Right cardiac atrium (tissue), 5 donors: ENCODE measurements at regions not wholly inside any gene's neighbourhood (a gene's known extent, or its start where the extent isn't known, plus 50 kb on each side); places are given as distances from the start of the nearest gene placed in this dataset.
"Not testable (repeated sequence)": the region's sequence is repeated elsewhere in the genome, so short reads cannot be mapped to it uniquely, and the experiment has no call there.

Source experiments
- ATAC-seq, 2 donors: fragments of 200-7000 bp; cut with Tn5 transposase; one replicate each; pipeline versions ENCODE4 v1.8.0 to v1.9.1; 2020; ENCODE audit warnings: moderate library complexity in 2 of 2, mild to moderate bottlenecking in 1 of 2
- DNase-seq, 3 donors: peaks; one replicate each; pipeline ENCODE4 v3.0.0-alpha.2; 2020
- H3K27ac ChIP-seq: one replicate; pipeline ENCODE4 v1.5.1; 2013; ENCODE audit warnings: mild to moderate bottlenecking, low read length, control low read depth, moderate library complexity
- H3K27me3 ChIP-seq: one replicate; pipeline ENCODE4 v1.6.1; 2013; ENCODE audit not compliant: control insufficient read depth, insufficient read depth
- H3K4me1 ChIP-seq: one replicate; pipeline ENCODE4 v1.6.1; 2013; ENCODE audit warnings: low read length; ENCODE audit not compliant: control insufficient read depth, insufficient read depth
- H3K4me3 ChIP-seq: one replicate; pipeline ENCODE4 v1.5.1; 2013; ENCODE audit warnings: low read length, control low read depth
- H3K9me3 ChIP-seq: one replicate; pipeline ENCODE4 v1.6.1; 2013; ENCODE audit warnings: low read length; ENCODE audit not compliant: control insufficient read depth
- WGBS: extraction: QIAGEN DNeasy Blood & Tissue Kit; methylation state at CpG from one replicate; pipeline ENCODE4 v1.1.7; 2013; 5-methylcytosine and 5-hydroxymethylcytosine counted together
- intact Hi-C, 4 donors: fragments of 100-400 bp; cut with DNase I; formaldehyde crosslinking; loops; one replicate each; pipeline versions ENCODE4 v1.11.0 to v1.14.0; 2022 to 2023
- donor health status: healthy with polysubstance abuse.
- donor health status: DM: no; HTN: yes; CAD: no.
- donor health status: DM: no; HTN: no; CAD: no.
- donor health status: DM: no; HTN: yes; CAD: no; lungs with severe emphysema.
- donor health status: DM: yes; HTN: yes; CAD: no.

- 86% methylated on average over 6 of the region's 6 CpGs for WGBS
Measured at GRCh38 chr12:128103152-128103551, 163.8 kb upstream of the TMEM132C start.

GRCh38 chr12:128109236-128109635 is 157.7 kb upstream of the TMEM132C start:
- ATAC-seq (no peak), DNase-seq (no peak)
- H3K4me1 ChIP-seq, result no peaks in the 10 kb centered on the region
- intact Hi-C loops, result no loop called here
- H3K27me3 ChIP-seq, result no peaks in the 10 kb centered on the region
- H3K4me3 ChIP-seq, result no peak overlapping the region
- no peak overlapping the region for H3K27ac ChIP-seq
- H3K9me3 ChIP-seq, result no peaks in the 10 kb centered on the region
- WGBS, result 90% methylated on average over 10 of the region's 10 CpGs

More at GRCh38 chr12:128103152-128103551, 163.8 kb upstream of the TMEM132C start:
- Histone ChIP-seq H3K9me3 (no peaks in the 10 kb centered on the region), H3K27me3 (no peaks in the 10 kb centered on the region), H3K27ac (no peak overlapping the region), H3K4me1 (no peaks in the 10 kb centered on the region), H3K4me3 (no peak overlapping the region)
- intact Hi-C loops, result no loop called here
- ATAC-seq, result no peak
- no peak for DNase-seq

GRCh38 chr12:128109636-128110035 is 157.3 kb upstream of the TMEM132C start:
- H3K27me3 ChIP-seq, result no peaks in the 10 kb centered on the region
- ATAC-seq (no peak), DNase-seq (no peak)
- WGBS, result 85% methylated on average over 12 of the region's 12 CpGs
- H3K9me3 ChIP-seq, result no peaks in the 10 kb centered on the region
- no peak overlapping the region for H3K27ac ChIP-seq
- H3K4me3 ChIP-seq, result no peak overlapping the region
- H3K4me1 ChIP-seq, result no peaks in the 10 kb centered on the region
- intact Hi-C loops, result no loop called here

- intact Hi-C loops, result no loop called here
- 67% methylated on average over 9 of the region's 9 CpGs for WGBS
- no peaks in the 10 kb centered on the region for H3K9me3 ChIP-seq
Measured at GRCh38 chr12:128111333-128111732, 155.6 kb upstream of the TMEM132C start.

GRCh38 chr12:128111951-128112350 is 155.0 kb upstream of the TMEM132C start:
- DNase-seq (no peak), ATAC-seq (no peak)
- Histone ChIP-seq H3K27me3 (no peaks in the 10 kb centered on the region), H3K27ac (no peak overlapping the region), H3K9me3 (no peaks in the 10 kb centered on the region), H3K4me1 (no peaks in the 10 kb centered on the region), H3K4me3 (no peak overlapping the region)
- WGBS, result 47% methylated on average over 5 of the region's 5 CpGs
- intact Hi-C loops, result no loop called here

More at GRCh38 chr12:128111333-128111732, 155.6 kb upstream of the TMEM132C start:
- ATAC-seq, result no peak
- no peaks in the 10 kb centered on the region for H3K4me1 ChIP-seq
- H3K4me3 ChIP-seq, result no peak overlapping the region
- H3K27ac ChIP-seq, result no peak overlapping the region
- no peaks in the 10 kb centered on the region for H3K27me3 ChIP-seq
- no peak for DNase-seq

- H3K4me1 ChIP-seq, H3K27me3 ChIP-seq, ATAC-seq, H3K4me3 ChIP-seq, H3K9me3 ChIP-seq, H3K27ac ChIP-seq, intact Hi-C loops, DNase-seq: not testable (repeated sequence)
- WGBS, result 83% methylated on average over 5 of the region's 5 CpGs
Measured at GRCh38 chr12:128113250-128113649, 153.7 kb upstream of the TMEM132C start.

GRCh38 chr12:128114485-128114884 is 152.5 kb upstream of the TMEM132C start:
- WGBS, result 92% methylated on average over 2 of the region's 2 CpGs
- intact Hi-C loops, result no loop called here
- no peak overlapping the region for H3K27ac ChIP-seq
- H3K9me3 ChIP-seq, result no peaks in the 10 kb centered on the region
- no peaks in the 10 kb centered on the region for H3K27me3 ChIP-seq
- no peak for DNase-seq
- no peaks in the 10 kb centered on the region for H3K4me1 ChIP-seq
- H3K4me3 ChIP-seq, result no peak overlapping the region
- ATAC-seq, result no peak

- Histone ChIP-seq H3K27ac (no peak overlapping the region), H3K27me3 (no peaks in the 10 kb centered on the region), H3K4me3 (no peak overlapping the region), H3K4me1 (no peaks in the 10 kb centered on the region), H3K9me3 (no peaks in the 10 kb centered on the region)
- ATAC-seq (no peak), DNase-seq (no peak)
- WGBS, result 86% methylated on average over 5 of the region's 5 CpGs
- intact Hi-C loops, result no loop called here
Measured at GRCh38 chr12:128116537-128116936, 150.4 kb upstream of the TMEM132C start.

- no peaks in the 10 kb centered on the region for H3K4me1 ChIP-seq
- DNase-seq (no peak), ATAC-seq (no peak)
- no peaks in the 10 kb centered on the region for H3K27me3 ChIP-seq
- intact Hi-C loops, result no loop called here
- H3K27ac ChIP-seq, result no peak overlapping the region
- no peak overlapping the region for H3K4me3 ChIP-seq
- H3K9me3 ChIP-seq, result no peaks in the 10 kb centered on the region
- 92% methylated on average over 4 of the region's 4 CpGs for WGBS
Measured at GRCh38 chr12:128120035-128120434, 146.9 kb upstream of the TMEM132C start.

- Histone ChIP-seq H3K9me3 (no peaks in the 10 kb centered on the region), H3K27ac (no peak overlapping the region), H3K27me3 (no peaks in the 10 kb centered on the region), H3K4me1 (no peaks in the 10 kb centered on the region), H3K4me3 (no peak overlapping the region)
- intact Hi-C loops, result no loop called here
- DNase-seq, result no peak
- ATAC-seq, result no peak
- WGBS, result 55% methylated on average over 3 of the region's 3 CpGs
Measured at GRCh38 chr12:128121424-128121823, 145.5 kb upstream of the TMEM132C start.

GRCh38 chr12:128123096-128123495 is 143.9 kb upstream of the TMEM132C start:
- Histone ChIP-seq H3K27me3 (no peaks in the 10 kb centered on the region), H3K9me3 (no peaks in the 10 kb centered on the region), H3K27ac (no peak overlapping the region), H3K4me3 (no peak overlapping the region), H3K4me1 (no peaks in the 10 kb centered on the region)
- ATAC-seq (no peak), DNase-seq (no peak)
- WGBS, result 90% methylated on average over 8 of the region's 8 CpGs
- intact Hi-C loops, result no loop called here

- intact Hi-C loops, result no loop called here
- H3K4me1 ChIP-seq, result no peaks in the 10 kb centered on the region
- DNase-seq, result no peak
- no peak overlapping the region for H3K4me3 ChIP-seq
- no peaks in the 10 kb centered on the region for H3K9me3 ChIP-seq
- ATAC-seq, result no peak
- H3K27me3 ChIP-seq, result peaks cover 4% of the 10 kb centered on the region
- H3K27ac ChIP-seq, result no peak overlapping the region
- 76% methylated on average over 4 of the region's 4 CpGs for WGBS
Measured at GRCh38 chr12:128131955-128132354, 135.0 kb upstream of the TMEM132C start.
